GM18907 (cell line): ENCODE measurements at regions not wholly inside any gene's neighbourhood (a gene's known extent, or its start where the extent isn't known, plus 50 kb on each side); places are given as distances from the start of the nearest gene placed in this dataset.
"Not testable (repeated sequence)": the region's sequence is repeated elsewhere in the genome, so short reads cannot be mapped to it uniquely, and the experiment has no call there.

Experiments used
- ATAC-seq: cut with Tn5 transposase; IDR thresholded peaks from one replicate; pipeline ENCODE4 v1.9.1; 2021; ENCODE audit warnings: mild to moderate bottlenecking, moderate library complexity; ENCODE audit not compliant: unreplicated experiment

- ATAC-seq = no peak
Measured at GRCh38 chr9:124124729-124125650, 113.4 kb downstream of the LHX2 start.

DNA sequence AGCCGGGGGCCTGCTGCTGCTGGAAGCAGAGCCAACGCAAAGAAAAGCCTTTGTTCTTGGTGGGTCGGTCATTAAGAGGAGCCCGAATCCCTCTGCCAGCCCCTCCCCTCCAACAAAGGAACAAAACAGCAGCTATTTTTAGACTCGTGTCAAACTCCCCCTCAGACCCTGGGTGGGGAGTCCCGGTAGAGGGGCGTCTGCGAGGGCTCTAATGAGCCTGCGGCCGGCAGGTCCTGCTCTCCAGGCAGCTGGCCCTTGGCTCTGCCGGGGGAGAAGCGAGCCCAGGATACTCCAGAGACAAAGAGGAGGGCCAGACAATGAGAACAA lies 114.0 kb downstream of the LHX2 start:
- no peak for ATAC-seq

GRCh38 chr9:124126648-124127646 lies 115.4 kb downstream of the LHX2 start:
- no peak for ATAC-seq

- no peak for ATAC-seq
Measured at GRCh38 chr9:124128568-124129166, 117.1 kb downstream of the LHX2 start.

DNA sequence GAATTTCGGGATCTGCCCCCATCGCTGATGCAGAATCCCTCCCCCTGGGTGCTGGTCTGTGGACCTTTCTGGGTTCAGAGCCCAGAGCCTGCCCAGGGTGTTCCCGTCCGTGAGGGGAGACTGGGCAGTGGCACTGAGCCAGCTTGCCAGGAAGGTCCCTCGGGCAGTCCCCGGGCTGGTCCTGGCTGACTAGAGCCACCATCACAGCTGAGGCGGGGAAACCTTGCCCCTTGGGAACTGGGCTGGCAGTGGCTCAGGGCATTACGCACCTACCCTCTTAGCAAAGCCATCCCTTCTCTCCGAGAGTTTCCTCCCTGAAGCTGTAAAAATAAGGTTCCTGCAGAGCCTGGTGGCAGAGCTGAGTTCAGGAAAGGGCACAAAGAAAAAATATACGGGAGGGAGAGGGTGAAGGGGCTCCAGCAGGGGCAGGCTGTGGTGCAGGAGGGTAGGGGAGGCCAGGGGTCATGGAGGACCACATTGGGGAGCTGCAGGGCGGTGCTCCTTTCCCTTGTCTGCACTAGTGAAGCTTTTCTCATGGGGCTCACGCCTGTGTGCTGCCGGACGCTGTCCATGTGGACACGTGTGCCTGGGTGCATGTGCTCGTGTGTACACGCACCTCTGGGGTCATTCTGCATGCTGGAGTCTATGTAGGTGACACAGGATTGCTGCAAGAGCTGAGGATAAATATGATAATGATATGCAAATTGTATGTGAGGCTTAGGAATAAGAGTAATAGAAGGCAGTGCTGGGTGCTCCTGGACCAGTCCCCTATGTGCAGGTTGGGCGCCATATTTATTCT lies 118.9 kb downstream of the LHX2 start:
- ATAC-seq = no peak

DNA sequence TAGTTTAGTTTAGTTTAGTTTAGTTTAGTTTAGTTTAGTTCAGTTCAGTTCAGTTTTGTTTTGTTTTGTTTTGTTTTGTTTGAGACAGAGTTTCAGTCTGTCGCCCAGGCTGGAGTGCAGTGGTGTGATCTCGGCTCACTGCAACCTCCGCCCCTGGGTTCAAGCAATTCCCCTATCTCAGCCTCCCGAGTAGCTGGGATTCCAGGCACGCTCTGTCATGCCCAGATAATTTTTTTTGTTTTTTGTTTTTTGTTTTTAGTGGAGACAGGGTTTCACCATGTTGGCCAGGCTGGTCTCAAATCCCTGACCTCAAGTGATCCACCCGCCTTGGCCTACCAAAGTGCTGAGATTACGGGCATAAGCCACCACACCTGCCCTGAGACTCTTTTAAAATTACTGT lies 120.0 kb downstream of the LHX2 start:
- not testable (repeated sequence) for ATAC-seq

- ATAC-seq = no peak
Measured at GRCh38 chr9:124132671-124133147, 121.1 kb downstream of the LHX2 start.

- ATAC-seq = no peak
Measured at GRCh38 chr9:124133727-124134126, 122.2 kb downstream of the LHX2 start.

DNA sequence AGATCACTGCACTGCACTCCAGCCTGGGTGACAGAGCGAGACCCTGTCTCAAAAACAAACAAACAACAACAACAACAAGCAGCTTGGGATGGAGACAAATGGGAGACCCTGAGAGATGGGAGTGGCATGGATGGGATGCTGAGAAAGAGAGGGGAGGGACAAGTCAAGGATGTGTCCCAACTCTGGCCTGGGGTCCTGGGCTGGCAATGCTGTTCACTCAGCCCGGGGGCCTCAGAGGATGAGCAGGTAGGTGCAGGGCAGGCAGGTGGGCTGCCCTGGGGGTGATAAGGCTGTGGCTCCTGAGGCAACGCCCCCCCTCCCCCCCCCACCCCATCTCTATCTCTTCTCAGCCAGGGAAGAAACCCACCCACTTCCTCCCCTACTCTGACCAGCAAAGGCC lies 123.0 kb downstream of the LHX2 start:
- ATAC-seq = no peak

DNA sequence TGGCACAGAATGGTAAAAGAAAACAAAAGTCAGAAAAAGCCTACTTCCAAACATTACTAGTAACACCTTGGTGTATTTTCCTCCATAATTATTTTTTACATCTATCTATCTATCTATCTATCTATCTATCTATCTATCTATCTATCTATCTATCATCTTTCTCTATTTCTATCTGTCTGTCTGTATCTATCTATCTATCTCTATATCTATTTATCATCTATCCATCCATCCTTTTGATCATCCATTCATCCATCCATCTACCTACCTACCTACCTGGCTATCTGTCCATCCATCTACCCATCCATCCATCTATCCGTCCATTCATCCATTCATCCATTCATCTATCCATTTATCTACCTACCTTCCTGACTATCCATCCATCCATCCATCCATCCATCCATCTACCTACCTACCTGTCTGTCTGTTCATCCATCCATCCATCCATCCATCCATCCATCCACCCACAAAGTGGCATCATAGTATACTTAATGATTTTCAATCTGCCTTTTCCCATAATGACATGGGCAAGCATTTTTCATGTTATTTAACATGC lies 121.9 kb upstream of the NEK6 start:
- ATAC-seq = no peak

DNA sequence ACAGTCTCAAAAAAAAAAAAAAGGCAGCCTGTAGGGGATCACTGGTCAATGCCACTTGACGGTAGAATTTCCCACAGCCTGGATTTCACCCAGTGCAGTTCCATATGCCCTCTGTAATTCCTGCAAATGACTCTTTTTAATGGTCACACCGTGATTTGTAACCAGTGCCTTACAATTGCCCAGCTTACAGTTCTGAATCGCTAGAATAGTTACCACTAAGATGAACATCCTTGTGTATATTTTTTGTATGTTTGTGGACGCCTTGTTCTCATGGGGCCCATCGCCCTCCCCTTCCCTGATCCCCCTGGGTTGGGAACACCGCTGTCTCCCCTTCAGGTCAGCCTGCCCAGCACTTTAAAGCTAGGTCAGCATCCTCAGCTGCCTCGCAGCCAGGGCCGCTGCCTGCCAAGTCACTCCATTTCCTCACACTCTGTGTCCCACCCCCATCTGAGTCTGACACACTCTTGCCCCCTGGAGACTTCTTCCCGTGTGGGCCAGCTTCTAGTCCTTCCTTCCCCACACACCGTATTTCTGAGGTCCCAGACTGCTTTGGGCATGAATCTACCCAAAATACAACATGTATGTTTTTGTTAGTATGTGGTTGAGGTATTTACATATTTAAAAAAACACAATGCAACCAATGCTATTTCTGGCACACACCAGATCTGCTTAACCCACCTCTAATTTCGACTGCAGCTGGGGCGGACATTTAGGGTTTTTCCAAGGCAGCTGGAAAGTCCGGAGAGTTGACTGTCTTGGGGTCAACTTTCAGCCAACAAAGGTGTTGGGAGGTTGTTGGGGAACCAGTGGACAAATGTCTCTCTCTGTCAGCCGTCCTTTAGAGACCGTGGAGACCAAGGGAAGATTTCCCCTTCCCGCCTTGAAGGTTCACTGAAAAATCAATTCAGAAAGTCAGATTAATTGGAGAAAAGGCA lies 120.5 kb upstream of the NEK6 start:
- ATAC-seq = peak; percentile 81

DNA sequence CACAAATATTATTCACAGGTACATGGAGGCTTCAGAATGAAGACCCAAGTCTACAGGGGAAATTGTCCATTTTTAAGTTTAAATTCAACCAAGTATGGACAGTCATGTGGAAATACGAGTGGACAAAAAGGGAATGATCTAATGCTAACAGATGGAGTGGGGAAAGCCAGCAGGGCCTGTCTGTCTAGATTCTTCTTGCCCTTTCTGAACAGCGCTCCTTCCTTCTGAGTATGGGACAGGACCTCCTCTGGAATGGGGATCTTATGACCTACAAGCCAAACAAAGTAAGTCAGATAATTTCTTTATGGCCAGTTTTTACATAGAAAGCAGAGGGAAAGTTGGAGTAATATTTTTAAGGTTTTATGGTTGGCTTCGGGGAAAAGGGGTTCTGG lies 119.8 kb upstream of the NEK6 start:
- peak; percentile 2 for ATAC-seq

DNA sequence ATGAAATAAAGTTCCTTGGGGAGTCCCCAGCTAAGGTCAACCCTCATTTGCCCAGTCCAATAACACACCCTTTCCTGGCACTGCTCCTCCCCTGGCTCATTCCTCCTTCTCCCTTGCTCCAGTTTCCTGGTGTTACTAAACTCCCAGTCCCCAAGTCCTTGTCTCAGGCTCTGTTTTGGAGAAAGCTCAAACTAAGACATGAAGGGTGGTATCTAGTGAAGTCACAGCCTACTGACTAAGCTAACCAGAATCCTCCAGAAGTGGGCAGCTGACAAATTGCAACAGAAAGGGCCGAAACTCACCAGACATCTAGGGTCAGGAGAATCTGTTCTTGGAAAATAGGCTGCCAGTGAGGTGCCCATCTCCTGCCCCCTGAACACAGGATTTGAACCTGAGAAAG lies 118.7 kb upstream of the NEK6 start:
- ATAC-seq = no peak

GRCh38 chr9:124140941-124141568 lies 116.7 kb upstream of the NEK6 start:
- no peak for ATAC-seq

- ATAC-seq = not testable (repeated sequence)
Measured at GRCh38 chr9:124144561-124145123, 113.1 kb upstream of the NEK6 start.

DNA sequence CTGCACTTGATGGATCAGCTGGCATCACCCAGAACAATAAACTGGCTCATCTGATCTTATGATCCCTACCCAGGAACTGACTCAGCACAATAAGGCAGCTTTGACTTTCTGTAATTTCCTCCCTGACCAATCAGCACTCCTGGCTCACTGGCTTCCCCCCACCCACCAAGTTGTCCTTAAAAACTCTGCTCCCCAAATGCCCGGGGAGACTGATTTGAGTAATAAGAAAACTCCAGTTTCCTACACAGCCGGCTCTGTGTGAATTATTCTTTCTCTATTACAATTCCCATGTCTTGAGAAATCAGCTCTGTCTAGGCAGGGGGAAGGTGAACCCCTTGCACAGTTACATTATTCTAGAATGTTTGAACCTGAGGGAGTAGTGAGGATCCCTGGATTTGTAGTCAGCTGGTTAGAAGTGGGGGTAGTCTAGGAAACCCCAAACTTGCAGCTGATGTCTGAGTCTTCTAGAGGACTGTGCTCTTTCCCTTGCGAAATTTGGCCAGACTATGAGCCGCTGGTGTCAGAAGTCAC lies 111.7 kb upstream of the NEK6 start:
- ATAC-seq = no peak

GRCh38 chr9:124149992-124150391 lies 107.8 kb upstream of the NEK6 start:
- no peak for ATAC-seq

- ATAC-seq = no peak
Measured at GRCh38 chr9:124163760-124164255, 93.9 kb upstream of the NEK6 start.
